DND-41 (cell line): ENCODE measurements at regions not wholly inside any gene's neighbourhood (a gene's known extent, or its start where the extent isn't known, plus 50 kb on each side); places are given as distances from the start of the nearest gene placed in this dataset.

Experiments used
- ATAC-seq: fragments of 200-7000 bp; cut with Tn5 transposase; 3 replicates; pipeline ENCODE4 v1.9.1; 2021; ENCODE audit warnings: low read depth; ENCODE audit not compliant: insufficient read depth
- DNase-seq: peaks from one replicate; pipeline ENCODE4 v3.0.0-alpha.2; 2020
- H2AFZ ChIP-seq: 2 replicates; pipeline ENCODE4 v1.6.0; 2012; ENCODE audit warnings: low read depth, low read length
- H3K27ac ChIP-seq: 2 replicates; pipeline ENCODE4 v1.5.1; 2012; ENCODE audit warnings: low read length, inconsistent platforms
- H3K27me3 ChIP-seq: fragments of 200-600 bp; sonication (generic); 2 replicates; pipeline ENCODE4 v1.6.0; 2012; ENCODE audit warnings: low read length, mild to moderate bottlenecking, inconsistent platforms; ENCODE audit not compliant: insufficient read depth, poor library complexity
- H3K36me3 ChIP-seq: 2 replicates; pipeline ENCODE4 v1.5.1; 2012; ENCODE audit warnings: low read length, inconsistent platforms; ENCODE audit not compliant: insufficient read depth
- H3K4me1 ChIP-seq: 2 replicates; pipeline ENCODE4 v1.5.1; 2012; ENCODE audit warnings: mild to moderate bottlenecking, low read length; ENCODE audit not compliant: insufficient read depth
- H3K4me2 ChIP-seq: 2 replicates; pipeline ENCODE4 v1.6.0; 2012; ENCODE audit warnings: mild to moderate bottlenecking, moderate library complexity, low read length, inconsistent platforms; ENCODE audit not compliant: insufficient read depth
- H3K4me3 ChIP-seq, 2 experiments: fragments of 200-600 bp in 1 of 2; shearing (Covaris generic) in 1 of 2; 2 replicates each; pipeline ENCODE4 v1.5.1; 2012 to 2016; ENCODE audit warnings: inconsistent platforms in 2 of 2, low read length in 2 of 2, mild to moderate bottlenecking in 2 of 2, low read depth in 1 of 2, moderate library complexity in 1 of 2
- H3K79me2 ChIP-seq: 2 replicates; pipeline ENCODE4 v1.6.0; 2012; ENCODE audit warnings: low read length, inconsistent platforms; ENCODE audit not compliant: insufficient read depth
- H3K9ac ChIP-seq: 2 replicates; pipeline ENCODE4 v1.6.0; 2012; ENCODE audit warnings: low read depth, mild to moderate bottlenecking, inconsistent platforms, low read length, moderate library complexity
- H3K9me3 ChIP-seq: 2 replicates; pipeline ENCODE4 v1.5.1; 2012; ENCODE audit warnings: low read length, moderate library complexity, mild to moderate bottlenecking, inconsistent platforms; ENCODE audit not compliant: insufficient read depth, severe bottlenecking
- H4K20me1 ChIP-seq: 2 replicates; pipeline ENCODE4 v1.6.0; 2012; ENCODE audit warnings: low read length; ENCODE audit not compliant: insufficient read depth
- CTCF ChIP-seq: IDR thresholded peaks from 2 replicates; pipeline ENCODE4 v1.5.1; 2012; ENCODE audit warnings: borderline replicate concordance, low read length, moderate library complexity, mild to moderate bottlenecking; ENCODE audit not compliant: poor library complexity, severe bottlenecking; ENCODE audit errors: extremely low read depth
- EZH2 ChIP-seq: IDR thresholded peaks from 3 replicates; pipeline ENCODE4 v1.6.1; 2012; ENCODE audit warnings: borderline replicate concordance, low read depth, mild to moderate bottlenecking, moderate library complexity, low read length, inconsistent platforms; ENCODE audit not compliant: severe bottlenecking

DNA sequence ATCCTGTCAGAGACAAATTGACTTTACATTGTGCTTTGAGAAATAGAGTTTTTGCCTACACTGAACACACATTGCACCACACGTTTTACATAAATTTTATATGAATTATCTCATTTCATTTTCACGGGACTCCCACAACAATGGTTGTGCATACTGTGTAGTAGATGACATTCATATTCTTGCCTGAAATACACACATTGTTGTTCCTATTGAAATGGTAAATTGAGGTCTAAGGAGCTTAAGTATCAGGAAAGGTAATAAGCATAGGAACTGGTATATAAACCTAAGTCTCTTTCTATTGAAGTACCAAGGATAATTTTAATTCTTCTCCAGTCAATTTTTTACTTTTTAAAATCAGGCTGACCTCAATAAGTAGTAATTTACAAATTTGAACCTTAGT lies 473.7 kb upstream of the DEPDC1 start:
- no peaks in the 10 kb centered on the region for H3K27me3 ChIP-seq
- no peak overlapping the region for H3K4me3 ChIP-seq
- no peak overlapping the region for H3K9ac ChIP-seq
- H2AFZ ChIP-seq, result no peak overlapping the region
- no peak overlapping the region for H3K4me2 ChIP-seq
- no peaks in the 10 kb centered on the region for H3K9me3 ChIP-seq
- DNase-seq (no peak), ATAC-seq (no peak)
- no peak for TF ChIP-seq EZH2
- no peak for TF ChIP-seq CTCF
- H4K20me1 ChIP-seq, result no peaks in the 10 kb centered on the region
- H3K36me3 ChIP-seq, result no peaks in the 10 kb centered on the region
- no peak overlapping the region for H3K27ac ChIP-seq
- H3K79me2 ChIP-seq, result no peaks in the 10 kb centered on the region
- H3K4me1 ChIP-seq, result no peaks in the 10 kb centered on the region; the same call in 1 of the 2 replicates

GRCh38 chr1:68973459-68974244 lies 476.8 kb upstream of the DEPDC1 start:
- H3K4me1 ChIP-seq, result no peaks in the 10 kb centered on the region; the same call in 1 of the 2 replicates

GRCh38 chr1:68974447-68974846 lies 477.6 kb upstream of the DEPDC1 start:
- Histone ChIP-seq H3K4me1 (no peaks in the 10 kb centered on the region; the same call in 1 of the 2 replicates), H3K79me2 (no peaks in the 10 kb centered on the region), H3K9ac (no peak overlapping the region), H4K20me1 (no peaks in the 10 kb centered on the region), H2AFZ (no peak overlapping the region), H3K27me3 (no peaks in the 10 kb centered on the region), H3K36me3 (no peaks in the 10 kb centered on the region), H3K4me2 (no peak overlapping the region), H3K27ac (no peak overlapping the region), H3K4me3 (no peak overlapping the region), H3K9me3 (no peaks in the 10 kb centered on the region)
- DNase-seq (no peak), ATAC-seq (no peak)
- TF ChIP-seq EZH2, result no peak
- no peak for TF ChIP-seq CTCF

More at GRCh38 chr1:68973459-68974244, 476.8 kb upstream of the DEPDC1 start:
- Histone ChIP-seq H3K9me3 (no peaks in the 10 kb centered on the region), H2AFZ (no peak overlapping the region), H4K20me1 (no peaks in the 10 kb centered on the region), H3K4me2 (no peak overlapping the region), H3K27ac (no peak overlapping the region), H3K27me3 (no peaks in the 10 kb centered on the region), H3K36me3 (no peaks in the 10 kb centered on the region), H3K79me2 (no peaks in the 10 kb centered on the region), H3K9ac (no peak overlapping the region), H3K4me3 (no peak overlapping the region)
- DNase-seq, result no peak
- no peak for ATAC-seq
- TF ChIP-seq CTCF, result no peak
- TF ChIP-seq EZH2, result no peak
